Activated CD8-positive, alpha-beta memory T cell treated with anti-CD3 and anti-CD28 coated beads for 4 hours (primary cell): ENCODE measurements at regions not wholly inside any gene's neighbourhood (a gene's known extent, or its start where the extent isn't known, plus 50 kb on each side); places are given as distances from the start of the nearest gene placed in this dataset.

Experiments
- DNase-seq, 2 donors: peaks; one replicate each; pipeline ENCODE4 v3.0.0-alpha.2; 2020; ENCODE audit warnings: low read depth in 2 of 2

DNA sequence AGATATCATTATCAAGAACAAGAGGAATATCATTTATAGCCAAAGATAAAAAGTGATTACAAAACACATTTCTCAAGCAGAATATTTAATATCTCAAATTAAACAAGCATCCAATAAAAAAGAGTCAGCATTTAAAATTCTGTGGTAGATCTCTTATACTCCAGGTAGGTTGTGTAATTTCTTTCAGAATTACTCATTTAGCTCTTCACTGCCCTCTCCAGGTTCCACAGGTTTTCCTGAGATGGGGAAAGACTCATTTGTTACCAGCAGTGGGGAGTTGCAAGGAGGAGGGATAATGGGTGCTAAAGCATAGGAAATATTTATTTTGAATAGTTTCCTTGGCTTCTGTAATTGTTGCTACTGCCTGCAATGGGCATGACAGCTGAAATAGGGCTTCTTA is 83.1 kb upstream of the RASGRP1 start:
- DNase-seq: no peak

GRCh38 chr15:38648121-38648843 is 83.7 kb upstream of the RASGRP1 start:
- no peak for DNase-seq

DNA sequence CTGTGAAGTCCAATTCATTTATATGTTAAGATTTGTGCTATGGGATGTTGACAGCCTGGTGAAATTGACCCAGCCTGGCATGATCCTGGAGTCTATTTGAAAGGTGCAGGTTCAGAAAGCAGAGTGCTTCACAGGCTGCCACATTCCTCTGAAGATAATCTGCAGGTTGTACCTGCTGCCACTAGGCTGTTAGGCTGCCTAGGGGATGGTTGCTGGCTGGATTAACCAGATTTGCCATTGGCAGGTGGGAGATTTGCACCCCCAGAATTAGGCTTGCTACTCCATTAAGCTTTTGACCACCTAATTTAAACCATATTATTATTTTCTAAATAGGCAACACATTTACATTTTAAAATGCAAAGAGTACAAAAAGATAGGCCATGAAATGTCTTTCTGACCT is 85.8 kb upstream of the RASGRP1 start:
- DNase-seq: no peak

- DNase-seq: no peak
Observed at GRCh38 chr15:38650936-38651327, 86.3 kb upstream of the RASGRP1 start.

DNA sequence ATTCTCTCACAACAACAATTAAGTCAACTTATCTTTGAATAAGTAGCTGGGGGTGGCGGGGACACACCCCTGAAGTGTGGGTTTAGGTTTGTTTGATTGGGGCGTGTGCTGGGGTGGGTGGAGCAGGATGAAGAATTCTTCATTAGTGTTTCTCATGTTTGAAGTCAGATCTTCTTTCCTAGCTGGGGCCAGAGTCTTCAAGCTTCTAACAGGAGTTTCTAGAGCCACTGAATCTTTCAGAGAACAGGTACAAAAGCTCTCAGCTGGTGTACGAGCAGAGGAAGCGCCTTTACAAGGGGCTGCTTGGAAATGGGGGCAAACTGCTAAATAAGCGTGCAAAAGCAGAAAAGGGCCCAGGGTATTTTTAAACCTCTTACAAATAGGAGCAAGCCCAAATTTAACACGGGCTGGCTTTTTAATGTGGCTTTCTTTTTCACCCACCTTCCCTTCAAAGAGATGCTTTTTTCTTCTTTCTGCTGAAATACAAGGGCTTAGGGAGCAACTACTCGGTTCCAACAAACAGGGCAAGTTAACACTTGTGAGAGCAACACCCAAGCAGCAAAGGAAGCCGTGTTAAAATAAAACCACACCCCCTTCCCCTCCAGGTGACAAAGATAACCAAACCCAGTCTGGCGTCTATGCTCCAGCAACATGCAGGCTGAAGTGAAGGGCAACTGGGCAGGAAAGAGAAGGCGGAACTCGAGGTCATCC is 86.9 kb upstream of the RASGRP1 start:
- peak in 1 of 2 donors; percentile 28 for DNase-seq

- DNase-seq: no peak
Observed at GRCh38 chr15:38652183-38652794, 87.7 kb upstream of the RASGRP1 start.

- peak in 1 of 2 donors; percentile 45 for DNase-seq
Observed at GRCh38 chr15:38652998-38653397, 88.4 kb upstream of the RASGRP1 start.

DNA sequence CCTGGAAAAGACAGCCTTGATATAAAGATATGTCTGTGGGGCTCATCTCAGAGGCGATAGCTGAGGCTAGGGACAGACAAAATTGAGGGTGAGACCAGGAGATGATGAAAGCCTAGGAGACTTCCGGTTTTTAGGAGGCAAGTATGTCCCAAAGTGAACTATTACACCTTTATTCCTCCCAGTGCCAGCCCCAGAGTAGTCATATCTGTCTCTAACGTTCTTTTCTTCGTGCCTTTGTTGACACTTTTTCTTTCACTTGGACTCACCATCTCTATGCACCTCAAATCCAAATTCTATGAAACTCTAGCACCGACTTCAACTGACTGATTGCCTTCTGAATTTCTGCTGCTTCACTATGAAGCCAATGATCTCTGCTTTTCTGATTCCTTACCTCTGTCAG is 93.8 kb upstream of the RASGRP1 start:
- no peak for DNase-seq

GRCh38 chr15:38660738-38661137 is 96.1 kb upstream of the RASGRP1 start:
- no peak for DNase-seq

DNA sequence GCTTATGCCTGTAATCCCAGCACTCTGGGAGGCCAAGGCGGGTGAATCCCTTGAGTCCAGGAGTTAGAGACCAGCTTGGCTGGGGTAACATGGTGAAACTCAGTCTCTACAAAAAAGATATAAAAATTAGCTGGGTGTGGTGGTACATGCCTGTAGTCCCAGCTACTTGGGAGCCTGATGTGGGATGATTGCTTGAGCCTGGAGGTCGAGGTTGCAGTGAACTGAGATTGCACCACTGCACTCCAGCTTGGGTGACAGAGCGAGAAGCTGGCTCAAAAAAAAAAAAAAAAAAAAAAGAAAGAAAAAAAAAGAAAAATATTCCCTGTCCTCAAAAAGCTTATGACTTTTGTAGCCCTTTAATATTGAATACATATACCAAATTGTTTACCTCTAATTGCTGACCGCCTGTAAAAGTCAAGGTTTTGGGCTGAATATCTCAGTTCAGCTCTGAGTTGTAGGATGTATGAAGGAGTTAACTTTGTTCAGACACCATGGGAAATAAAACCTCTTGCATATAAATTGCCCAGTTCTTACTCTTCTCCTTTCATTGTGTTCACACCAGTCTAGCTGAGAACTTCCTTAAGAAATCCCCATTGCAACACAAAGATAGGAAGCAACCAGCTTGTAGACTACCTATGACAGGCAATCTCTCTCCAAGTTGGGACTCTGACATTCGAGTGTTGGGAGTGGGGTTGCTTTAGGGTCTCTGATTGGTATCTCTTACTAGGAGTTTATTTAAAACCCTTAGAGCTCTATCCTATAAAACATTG is 97.6 kb upstream of the RASGRP1 start:
- no peak for DNase-seq

- no peak for DNase-seq
Observed at GRCh38 chr15:38662805-38663204, 98.2 kb upstream of the RASGRP1 start.

GRCh38 chr15:38665586-38666305 is 101.1 kb upstream of the RASGRP1 start:
- no peak for DNase-seq

- DNase-seq: no peak
Observed at GRCh38 chr15:38666865-38667510, 102.4 kb upstream of the RASGRP1 start.

DNA sequence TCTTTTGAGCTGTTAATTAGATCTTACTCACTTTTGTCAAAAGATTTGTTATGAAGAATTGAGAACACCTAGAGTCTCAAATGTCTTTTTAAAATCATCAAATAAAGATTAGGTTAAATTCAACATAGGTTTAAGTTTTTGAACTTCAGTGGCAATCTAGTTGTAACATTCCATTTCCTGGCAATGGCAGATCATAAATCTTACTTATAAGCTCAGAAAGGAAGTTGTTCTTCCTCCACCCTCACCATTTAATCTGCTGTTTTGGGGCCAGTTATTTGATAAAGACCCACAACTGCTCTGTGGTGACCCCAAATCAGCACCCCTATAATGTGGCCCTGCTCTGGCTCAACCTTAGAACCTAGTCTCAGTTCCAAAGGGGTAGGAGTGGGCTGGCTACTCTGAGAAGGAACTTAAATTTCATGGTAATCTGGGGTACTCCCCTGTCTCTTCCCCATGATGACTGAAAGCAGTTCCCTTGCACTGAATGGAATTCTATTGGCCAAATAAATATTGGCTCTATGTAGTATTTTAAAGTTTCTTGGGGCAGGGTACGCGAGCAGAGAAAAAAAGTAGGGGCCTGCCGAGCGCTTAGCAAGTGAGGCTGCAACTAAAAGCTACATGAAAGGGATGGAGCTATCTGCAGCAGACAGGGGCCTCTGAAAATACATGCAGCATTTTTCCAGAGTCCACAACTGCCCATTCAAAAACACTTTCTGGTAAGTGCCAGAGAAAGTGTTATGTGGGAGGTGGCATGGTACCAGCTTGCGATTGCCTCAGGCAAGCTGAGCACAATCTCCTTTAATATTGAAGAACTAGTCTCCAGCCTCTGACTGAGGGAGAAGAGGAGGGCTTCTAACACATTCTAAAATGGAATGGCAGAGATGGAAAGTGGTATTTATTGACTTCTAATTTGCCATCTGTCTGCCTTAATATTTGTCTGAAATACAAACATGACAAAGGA is 103.6 kb upstream of the RASGRP1 start:
- no peak for DNase-seq

GRCh38 chr15:38668898-38669391 is 104.3 kb upstream of the RASGRP1 start:
- no peak for DNase-seq

- no peak for DNase-seq
Observed at GRCh38 chr15:38670128-38671005, 105.8 kb upstream of the RASGRP1 start.

- no peak for DNase-seq
Observed at GRCh38 chr15:38671006-38671387, 106.4 kb upstream of the RASGRP1 start.

DNA sequence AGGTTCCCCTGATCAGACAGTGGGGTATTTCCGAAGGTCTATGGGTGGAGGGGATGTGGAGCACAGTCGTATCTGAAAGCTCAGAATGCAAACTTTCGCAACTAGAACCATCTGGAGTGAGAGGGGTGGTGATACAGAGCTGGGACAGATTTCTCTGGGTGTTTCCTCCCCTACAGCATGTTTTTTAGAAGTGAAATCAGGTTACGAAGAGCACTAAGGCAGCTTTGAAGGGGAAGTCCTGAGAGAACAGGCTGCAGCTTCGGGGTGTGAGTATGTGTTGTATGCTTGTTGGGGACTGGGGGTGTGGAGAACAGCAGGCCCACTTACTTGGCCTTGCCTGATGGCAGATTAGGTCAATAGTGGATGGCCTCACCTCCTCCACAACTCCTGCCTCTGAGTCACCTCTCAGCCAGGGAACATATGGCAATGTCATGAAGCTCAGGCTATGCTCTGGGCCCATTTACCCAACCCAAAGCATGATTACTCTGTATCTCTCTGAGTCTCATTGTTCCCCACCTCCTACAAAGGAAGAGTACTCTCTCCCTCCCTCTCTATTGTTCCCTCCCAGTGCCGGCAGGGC is 107.2 kb upstream of the RASGRP1 start:
- no peak for DNase-seq
